Epithelial cell of esophagus (primary cell): ENCODE measurements at regions not wholly inside any gene's neighbourhood (a gene's known extent, or its start where the extent isn't known, plus 50 kb on each side); places are given as distances from the start of the nearest gene placed in this dataset.

Experiments used
- DNase-seq: peaks from one replicate; pipeline ENCODE4 v3.0.0; 2010; ENCODE audit warnings: low read depth
- H3K4me3 ChIP-seq: 2 replicates; pipeline ENCODE4 v1.5.1; 2011; ENCODE audit warnings: mild to moderate bottlenecking, low read length, control low read depth
- CTCF ChIP-seq: IDR thresholded peaks from 2 replicates; pipeline ENCODE4 v1.5.1; 2011; ENCODE audit warnings: low read depth, mild to moderate bottlenecking, low read length, control low read depth, inconsistent platforms; ENCODE audit not compliant: insufficient read depth; ENCODE audit errors: missing control alignments

GRCh38 chr3:180383332-180384020 lies 218.5 kb upstream of the TTC14 start:
- TF ChIP-seq CTCF = no peak
- no peak overlapping the region for H3K4me3 ChIP-seq
- DNase-seq = peak; percentile 53

GRCh38 chr3:180390313-180390712 lies 211.7 kb upstream of the TTC14 start:
- TF ChIP-seq CTCF = no peak
- DNase-seq = no peak
- no peak overlapping the region for H3K4me3 ChIP-seq

- DNase-seq = no peak
- no peak for TF ChIP-seq CTCF
- no peak overlapping the region for H3K4me3 ChIP-seq
Measured at GRCh38 chr3:180391001-180391400, 211.0 kb upstream of the TTC14 start.

GRCh38 chr3:180401226-180401625 lies 200.7 kb upstream of the TTC14 start:
- H3K4me3 ChIP-seq = no peak overlapping the region

GRCh38 chr3:180402471-180403073 lies 199.4 kb upstream of the TTC14 start:
- DNase-seq = peak; percentile 52
- no peak for TF ChIP-seq CTCF
- H3K4me3 ChIP-seq = no peak overlapping the region

More at GRCh38 chr3:180401226-180401625, 200.7 kb upstream of the TTC14 start:
- TF ChIP-seq CTCF = no peak
- peak; percentile 23 for DNase-seq

- no peak for TF ChIP-seq CTCF
- DNase-seq = no peak
- H3K4me3 ChIP-seq = no peak overlapping the region
Measured at GRCh38 chr3:180403156-180403555, 198.8 kb upstream of the TTC14 start.

- TF ChIP-seq CTCF = no peak
- DNase-seq = peak; percentile 83
- no peak overlapping the region for H3K4me3 ChIP-seq
Measured at GRCh38 chr3:180408654-180409053, 193.3 kb upstream of the TTC14 start.
